AG04450 (cell line): ENCODE measurements at regions not wholly inside any gene's neighbourhood (a gene's known extent, or its start where the extent isn't known, plus 50 kb on each side); places are given as distances from the start of the nearest gene placed in this dataset.
"Not testable (repeated sequence)": the region's sequence is repeated elsewhere in the genome, so short reads cannot be mapped to it uniquely, and the experiment has no call there.

Experiments
- CTCF ChIA-PET: fragments of 300-600, 350-600 bp; formaldehyde crosslinking; extraction: SDS; loops from one replicate; lab custom pipeline; 2022; ENCODE audit warnings: antibody characterized with exemption, inconsistent platforms; lab: Charles Lee
- POLR2A ChIA-PET: fragments of 350-600 bp; formaldehyde crosslinking; extraction: SDS; loops from one replicate; lab custom pipeline; 2021; ENCODE audit warnings: antibody characterized with exemption, inconsistent platforms; lab: Yijun Ruan, JAX
- DNase-seq: peaks from one replicate; pipeline ENCODE4 v3.0.0-alpha.2; 2011; ENCODE audit warnings: low read depth, low spot score
- H3K27ac ChIP-seq: one replicate; pipeline ENCODE4 v1.5.1; 2012; ENCODE audit warnings: low read depth, low read length, control low read depth
- H3K27me3 ChIP-seq: one replicate; pipeline ENCODE4 v1.6.0; 2012; ENCODE audit warnings: low read length; ENCODE audit not compliant: control insufficient read depth, insufficient read depth
- H3K4me3 ChIP-seq: 2 replicates; pipeline ENCODE4 v1.5.1; 2011; ENCODE audit warnings: mild to moderate bottlenecking, low read depth, low read length, control low read depth
- H3K9me3 ChIP-seq: 2 replicates; pipeline ENCODE4 v1.5.1; 2012; ENCODE audit warnings: low read length; ENCODE audit not compliant: control insufficient read depth, insufficient read depth
- TF ChIP-seq, protein P1 (sequence below): IDR thresholded peaks from 2 replicates; pipeline ENCODE4 v1.5.1; 2011; ENCODE audit warnings: low read depth, low read length, control low read depth, inconsistent platforms

DNA sequence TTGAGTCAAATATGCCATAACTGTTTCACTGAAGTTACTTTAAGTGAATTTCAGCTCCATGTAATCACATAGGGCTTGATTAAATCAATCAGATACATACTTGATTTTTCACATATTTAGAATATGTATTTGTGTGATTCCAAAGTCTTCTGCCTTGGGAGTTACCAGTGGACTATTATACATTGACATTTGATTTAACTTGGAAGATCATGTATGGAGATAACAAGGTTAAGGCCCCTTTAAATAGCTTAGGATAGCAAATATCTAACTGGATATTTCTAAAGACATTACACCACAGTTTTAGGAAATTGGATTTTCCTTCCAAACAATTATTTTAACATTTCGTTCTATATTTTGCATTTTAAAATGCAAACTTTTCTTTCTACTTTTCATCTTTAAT, 405.0 kb downstream of the RAP2B start:
- no peaks in the 10 kb centered on the region; the same call in 1 of the 2 replicates for H3K9me3 ChIP-seq
- H3K27me3 ChIP-seq, result no peaks in the 10 kb centered on the region
- TF ChIP-seq, protein P1, sequence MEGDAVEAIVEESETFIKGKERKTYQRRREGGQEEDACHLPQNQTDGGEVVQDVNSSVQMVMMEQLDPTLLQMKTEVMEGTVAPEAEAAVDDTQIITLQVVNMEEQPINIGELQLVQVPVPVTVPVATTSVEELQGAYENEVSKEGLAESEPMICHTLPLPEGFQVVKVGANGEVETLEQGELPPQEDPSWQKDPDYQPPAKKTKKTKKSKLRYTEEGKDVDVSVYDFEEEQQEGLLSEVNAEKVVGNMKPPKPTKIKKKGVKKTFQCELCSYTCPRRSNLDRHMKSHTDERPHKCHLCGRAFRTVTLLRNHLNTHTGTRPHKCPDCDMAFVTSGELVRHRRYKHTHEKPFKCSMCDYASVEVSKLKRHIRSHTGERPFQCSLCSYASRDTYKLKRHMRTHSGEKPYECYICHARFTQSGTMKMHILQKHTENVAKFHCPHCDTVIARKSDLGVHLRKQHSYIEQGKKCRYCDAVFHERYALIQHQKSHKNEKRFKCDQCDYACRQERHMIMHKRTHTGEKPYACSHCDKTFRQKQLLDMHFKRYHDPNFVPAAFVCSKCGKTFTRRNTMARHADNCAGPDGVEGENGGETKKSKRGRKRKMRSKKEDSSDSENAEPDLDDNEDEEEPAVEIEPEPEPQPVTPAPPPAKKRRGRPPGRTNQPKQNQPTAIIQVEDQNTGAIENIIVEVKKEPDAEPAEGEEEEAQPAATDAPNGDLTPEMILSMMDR, result no peak
- ChIA-PET CTCF (interaction anchor here (0.6 kb wide), 1 partner anchor 403 kb away, joined by 4 read pairs; no protein-coding TSS in a partner anchor), POLR2A (no interaction called here)
- H3K4me3 ChIP-seq, result no peak overlapping the region
- H3K27ac ChIP-seq, result no peak overlapping the region
- no peak for DNase-seq

DNA sequence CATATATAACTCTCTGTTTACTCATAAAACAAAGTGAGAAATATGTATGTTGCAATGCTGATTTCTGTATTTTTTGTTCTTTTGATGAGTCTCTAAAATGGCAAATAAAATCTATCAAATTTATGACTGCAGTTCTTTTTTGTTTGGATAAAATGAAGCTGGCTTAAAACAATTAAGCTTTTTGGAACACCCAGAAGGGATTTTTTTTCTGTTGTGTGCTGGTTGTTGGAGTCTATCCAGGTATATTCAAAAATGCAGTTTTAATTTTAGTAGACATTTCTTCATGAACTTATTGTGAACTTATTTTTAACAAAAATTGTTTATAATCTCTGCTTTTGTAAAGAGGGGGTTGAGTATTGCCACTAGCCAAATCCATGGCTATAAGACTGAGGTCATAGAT, 405.5 kb downstream of the RAP2B start:
- CTCF ChIA-PET, result no interaction called here
- POLR2A ChIA-PET, result no interaction called here

DNA sequence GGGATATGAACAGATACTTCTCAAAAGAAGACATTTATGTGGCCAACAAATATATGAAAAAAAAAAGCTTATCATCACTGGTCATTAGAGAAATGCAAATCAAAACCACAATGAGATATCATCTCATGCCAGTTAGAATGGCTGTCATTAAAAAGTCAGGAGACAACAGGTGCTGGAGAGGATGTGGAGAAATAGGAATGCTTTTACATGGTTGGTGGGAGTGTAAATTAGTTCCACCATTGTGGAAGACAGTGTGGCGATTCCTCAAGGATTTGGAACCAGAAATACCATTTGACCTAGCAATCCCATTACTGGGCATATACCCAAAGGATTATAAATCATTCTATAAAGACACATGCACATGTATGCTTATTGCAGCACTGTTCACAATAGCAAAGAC, 408.5 kb downstream of the RAP2B start:
- H3K27me3 ChIP-seq, H3K9me3 ChIP-seq, H3K4me3 ChIP-seq, DNase-seq, H3K27ac ChIP-seq, POLR2A ChIA-PET: not testable (repeated sequence)
- CTCF ChIA-PET, result interaction anchor here (0.6 kb wide), 2 partner anchors 405 to 529 kb away, joined by 3 to 4 read pairs; no protein-coding TSS in a partner anchor

More for the DNA sequence above, 405.5 kb downstream of the RAP2B start:
- Histone ChIP-seq H3K9me3 (no peaks in the 10 kb centered on the region; the same call in 1 of the 2 replicates), H3K4me3 (no peak overlapping the region), H3K27me3 (no peaks in the 10 kb centered on the region), H3K27ac (no peak overlapping the region)
- TF ChIP-seq, protein P1, result no peak
- no peak for DNase-seq

DNA sequence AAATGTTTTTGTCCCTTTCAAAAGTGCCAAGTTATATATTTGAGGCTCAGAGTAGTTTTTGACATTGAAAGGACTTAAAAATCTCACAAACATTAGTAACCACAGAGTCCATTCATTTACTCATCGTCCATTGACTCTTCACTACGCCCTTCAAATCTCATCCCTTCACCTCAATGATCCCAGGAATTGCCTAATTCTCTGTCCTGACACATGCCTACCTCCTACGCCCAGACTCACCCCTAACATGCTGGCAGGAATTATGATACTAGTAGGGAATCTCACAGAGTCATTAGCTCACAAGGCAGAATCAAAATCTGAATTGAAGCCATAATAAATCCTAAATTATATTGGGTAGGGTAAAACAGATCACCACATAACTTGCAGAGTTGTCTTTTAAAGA, 410.1 kb downstream of the RAP2B start:
- POLR2A ChIA-PET, result no interaction called here
- no peak overlapping the region for H3K4me3 ChIP-seq
- DNase-seq, result no peak
- CTCF ChIA-PET, result no interaction called here
- no peaks in the 10 kb centered on the region for H3K27me3 ChIP-seq
- H3K27ac ChIP-seq, result no peak overlapping the region
- TF ChIP-seq, protein P1, result no peak
- H3K9me3 ChIP-seq, result no peaks in the 10 kb centered on the region

DNA sequence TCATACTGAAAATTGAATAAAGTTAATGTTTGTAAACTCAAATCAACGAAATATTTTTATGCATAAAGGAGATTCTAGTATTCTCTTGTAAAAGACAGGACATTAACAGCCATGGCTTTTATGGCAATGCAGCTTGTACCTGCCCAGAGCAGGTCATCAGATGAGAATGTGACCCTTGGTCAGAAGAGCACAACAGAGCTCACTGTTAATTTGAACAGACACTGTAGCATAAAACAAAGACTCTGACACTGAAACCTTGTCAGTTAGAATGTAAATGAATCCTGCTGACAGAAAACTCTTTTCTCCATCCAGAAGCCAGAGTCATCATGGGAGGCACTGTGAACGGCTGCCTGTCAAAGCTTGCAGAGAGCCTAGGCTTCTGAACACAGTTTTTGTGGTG, 410.6 kb downstream of the RAP2B start:
- ChIA-PET CTCF (no interaction called here), POLR2A (no interaction called here)
- Histone ChIP-seq H3K4me3 (no peak overlapping the region), H3K9me3 (no peaks in the 10 kb centered on the region), H3K27me3 (no peaks in the 10 kb centered on the region), H3K27ac (no peak overlapping the region)
- TF ChIP-seq, protein P1, result no peak
- no peak for DNase-seq

DNA sequence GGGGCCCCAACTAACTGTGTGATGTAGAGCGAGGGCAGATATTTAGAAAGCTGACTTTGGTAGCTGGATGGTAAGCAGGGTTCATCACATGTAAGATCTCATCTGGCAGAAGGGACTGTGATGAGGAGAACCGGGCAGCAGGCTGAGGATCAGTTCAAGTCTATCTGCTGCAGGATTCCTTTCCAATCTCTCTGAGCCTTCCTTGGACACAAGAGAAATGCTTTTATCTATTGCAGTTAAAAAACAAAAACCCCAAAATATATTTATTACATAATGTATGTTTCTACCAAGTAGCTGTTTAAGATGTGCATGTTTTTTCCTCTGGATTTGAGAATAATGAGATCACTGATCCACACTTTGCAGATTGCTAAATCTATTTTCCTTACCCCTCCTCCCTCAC, 411.5 kb downstream of the RAP2B start:
- ChIA-PET CTCF (no interaction called here), POLR2A (no interaction called here)
- Histone ChIP-seq H3K27ac (no peak overlapping the region), H3K27me3 (no peaks in the 10 kb centered on the region), H3K4me3 (no peak overlapping the region), H3K9me3 (no peaks in the 10 kb centered on the region)
- TF ChIP-seq, protein P1, result no peak
- DNase-seq, result no peak
